GM12878 (cell line): ENCODE measurements at regions not wholly inside any gene's neighbourhood (a gene's known extent, or its start where the extent isn't known, plus 50 kb on each side); places are given as distances from the start of the nearest gene placed in this dataset.
A peak's percentile ranks its signal among the peaks of the same experiment; 100 is the strongest.

Source experiments
- ATAC-seq: fragments of 200-7000 bp; cut with Tn5 transposase; 3 replicates; pipeline ENCODE4 v1.9.1; 2020; ENCODE audit warnings: mild to moderate bottlenecking, moderate library complexity
- BruUV-seq: library from RNA; stranded (reverse); fragments of 400-500 nt; replicated peaks from 2 replicates; lab custom pipeline; 2021; lab: Mats Ljungman, UMichigan
- CTCF ChIA-PET: fragments of 300-600 bp; sonication (Branson Sonifier 250); formaldehyde crosslinking; extraction: SDS; loops from one replicate; lab custom pipeline; 2021; ENCODE audit warnings: inconsistent platforms; lab: Yijun Ruan, JAX
- POLR2A ChIA-PET: fragments of 350-600 bp; formaldehyde crosslinking; extraction: SDS; loops from one replicate; lab custom pipeline; 2021; ENCODE audit warnings: inconsistent platforms; lab: Charles Lee
- RAD21 ChIA-PET: fragments of 300-600 bp; sonication (Branson Sonifier 250); formaldehyde crosslinking; loops from one replicate; lab custom pipeline; 2023; ENCODE audit warnings: antibody characterized with exemption; ENCODE audit not compliant: unreplicated experiment; lab: Charles Lee
- SMC1A ChIA-PET: fragments of 300-600 bp; sonication (Branson Sonifier 250); formaldehyde crosslinking; loops from one replicate; lab custom pipeline; 2023; ENCODE audit not compliant: unreplicated experiment, uncharacterized antibody; lab: Charles Lee
- DNase-seq: peaks from one replicate; pipeline ENCODE4 v3.0.0-alpha.2; 2011; ENCODE audit warnings: low read depth, low spot score
- FAIRE-seq: peaks from 3 replicates; lab custom pipeline; 2011; peaks lifted over from hg19 to GRCh38; lab: Jason Lieb, UNC
- H2AFZ ChIP-seq: 2 replicates; pipeline ENCODE4 v1.6.0; 2011; ENCODE audit warnings: low read depth, low read length, control low read depth; ENCODE audit not compliant: control insufficient read depth
- H3K27ac ChIP-seq: 2 replicates; pipeline ENCODE4 v1.5.1; 2011; ENCODE audit warnings: control low read depth; ENCODE audit not compliant: control insufficient read depth, insufficient read depth
- H3K27me3 ChIP-seq, 2 experiments: replicated peaks in 1 of 2; 2 replicates each; pipeline versions ENCODE4 v1.6.0 to v1.6.1; 2011; ENCODE audit warnings: low read length in 1 of 2; ENCODE audit not compliant: control insufficient read depth in 2 of 2, insufficient read depth in 2 of 2
- H3K36me3 ChIP-seq, 2 experiments: 2 replicates each; pipeline ENCODE4 v1.5.1; 2011; ENCODE audit warnings: low read length in 1 of 2; ENCODE audit not compliant: control insufficient read depth in 2 of 2, insufficient read depth in 2 of 2
- H3K4me1 ChIP-seq: 2 replicates; pipeline ENCODE4 v1.6.1; 2011; ENCODE audit warnings: mild to moderate bottlenecking, low read length, moderate library complexity, mixed read lengths; ENCODE audit not compliant: control insufficient read depth, insufficient read depth
- H3K4me2 ChIP-seq: 2 replicates; pipeline ENCODE4 v1.6.0; 2011; ENCODE audit warnings: control low read depth; ENCODE audit not compliant: control insufficient read depth, insufficient read depth
- H3K4me3 ChIP-seq: fragments of 200-600 bp; sonication (generic); 2 replicates; pipeline ENCODE4 v1.5.1; 2016
- H3K79me2 ChIP-seq: 2 replicates; pipeline ENCODE4 v1.6.0; 2011; ENCODE audit warnings: low read length; ENCODE audit not compliant: control insufficient read depth, insufficient read depth
- H3K9ac ChIP-seq: 2 replicates; pipeline ENCODE4 v1.8.0; 2011; ENCODE audit warnings: low read length, control low read depth, mixed read lengths; ENCODE audit not compliant: control insufficient read depth, insufficient read depth
- H3K9me3 ChIP-seq: replicated peaks from 3 replicates; pipeline ENCODE4 v1.5.1; 2011; ENCODE audit warnings: mild to moderate bottlenecking, low read length; ENCODE audit not compliant: control insufficient read depth, insufficient read depth
- H4K20me1 ChIP-seq: 2 replicates; pipeline ENCODE4 v1.6.0; 2011; ENCODE audit not compliant: control insufficient read depth, insufficient read depth
- FOXK2 ChIP-seq: fragments of 450-650 bp; IDR thresholded peaks from 2 replicates; pipeline ENCODE4 v1.6.1; 2017; ENCODE audit warnings: mild to moderate bottlenecking, moderate library complexity
- NFYB ChIP-seq: IDR thresholded peaks from 2 replicates; pipeline ENCODE4 v1.6.1; 2011; ENCODE audit warnings: low read depth, mild to moderate bottlenecking, low read length, improper control_type of control experiment, moderate library complexity; ENCODE audit not compliant: insufficient read depth
- WGBS: methylation state at CpG from one replicate; pipeline ENCODE4 v1.1.6; 2016; ENCODE audit warnings: low lambda C conversion rate; ENCODE audit not compliant: insufficient replicate concordance, insufficient coverage; ENCODE audit errors: missing lambda C conversion rate; 5-methylcytosine and 5-hydroxymethylcytosine counted together
- in situ Hi-C: fragments of 300-500 bp; cut with MboI; formaldehyde crosslinking; loops from 9 replicates; pipeline ENCODE4 v1.14.3; 2018; ENCODE audit warnings: mixed read lengths
- intact Hi-C: fragments of 100-400 bp; cut with micrococcal nuclease; formaldehyde crosslinking; loops from one replicate; pipeline ENCODE4 v1.14.2; 2022; ENCODE audit not compliant: unreplicated experiment
- TF ChIP-seq, protein P1 (sequence below): IDR thresholded peaks from 2 replicates; pipeline ENCODE4 v1.6.1; 2012; ENCODE audit warnings: low read depth, low read length, improper control_type of control experiment
- TF ChIP-seq, protein P2 (sequence below): fragments of 450-650 bp; IDR thresholded peaks from 2 replicates; pipeline ENCODE4 v1.6.1; 2016; ENCODE audit warnings: mild to moderate bottlenecking, moderate library complexity, borderline replicate concordance
- TF ChIP-seq, protein P3 (sequence below): fragments of 450-650 bp; IDR thresholded peaks from 2 replicates; pipeline ENCODE4 v1.6.1; 2017; ENCODE audit warnings: mild to moderate bottlenecking

DNA sequence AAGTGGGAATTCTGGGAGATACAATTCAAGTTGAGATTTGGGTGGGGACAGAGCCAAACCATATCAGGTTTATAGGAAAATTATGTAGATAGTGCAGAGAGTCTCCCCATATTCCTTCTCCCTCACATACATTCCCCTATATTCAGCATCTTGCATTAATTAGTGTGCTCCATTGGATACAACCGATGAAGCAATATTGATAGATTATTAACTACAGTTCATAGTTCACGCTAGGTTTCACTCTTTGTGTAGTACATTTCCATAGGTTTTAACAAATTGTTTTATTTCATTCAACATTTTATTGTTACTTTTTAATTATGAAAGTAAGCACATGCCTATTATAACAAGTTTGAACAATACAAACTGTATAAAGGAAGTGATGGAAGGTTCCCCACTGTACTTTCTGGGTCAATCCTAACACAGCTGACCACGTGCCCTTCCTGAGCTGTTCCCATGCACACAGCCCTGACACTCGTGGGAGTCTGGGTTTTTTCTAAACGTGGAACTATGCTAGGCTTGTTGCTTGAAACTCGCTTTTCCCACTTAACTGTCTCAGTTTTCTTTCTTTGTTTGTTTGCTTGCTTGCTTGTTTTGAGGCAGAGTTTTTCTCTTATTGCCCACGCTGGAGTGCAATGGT, 116.8 kb upstream of the TMPRSS2 start (continued):
- TF ChIP-seq, protein P1, sequence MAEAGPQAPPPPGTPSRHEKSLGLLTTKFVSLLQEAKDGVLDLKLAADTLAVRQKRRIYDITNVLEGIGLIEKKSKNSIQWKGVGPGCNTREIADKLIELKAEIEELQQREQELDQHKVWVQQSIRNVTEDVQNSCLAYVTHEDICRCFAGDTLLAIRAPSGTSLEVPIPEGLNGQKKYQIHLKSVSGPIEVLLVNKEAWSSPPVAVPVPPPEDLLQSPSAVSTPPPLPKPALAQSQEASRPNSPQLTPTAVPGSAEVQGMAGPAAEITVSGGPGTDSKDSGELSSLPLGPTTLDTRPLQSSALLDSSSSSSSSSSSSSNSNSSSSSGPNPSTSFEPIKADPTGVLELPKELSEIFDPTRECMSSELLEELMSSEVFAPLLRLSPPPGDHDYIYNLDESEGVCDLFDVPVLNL = no peak
- no peak for TF ChIP-seq FOXK2

DNA sequence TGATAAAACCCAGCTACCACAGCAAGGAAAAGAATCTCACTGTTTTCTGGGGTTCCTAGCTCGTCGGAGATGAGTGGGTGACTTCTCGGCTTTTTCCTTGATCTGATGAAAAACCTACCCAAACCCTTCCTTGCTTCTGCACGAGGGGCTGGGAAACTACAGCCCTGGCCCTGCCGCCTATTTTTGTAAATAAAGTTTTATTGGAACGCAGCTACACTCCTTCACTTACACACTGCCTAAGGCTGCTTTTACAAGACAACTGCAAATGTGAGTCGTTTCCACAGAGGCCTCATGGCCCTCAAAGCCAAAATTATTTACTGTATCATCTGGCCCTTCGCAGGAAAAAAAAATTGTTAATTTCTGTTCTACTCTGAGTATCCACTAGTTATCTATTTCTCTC, 116.0 kb upstream of the TMPRSS2 start:
- SMC1A ChIA-PET = interaction anchor here (0.5 kb wide), 1 partner anchor 98 kb away, joined by 3 read pairs; no protein-coding TSS in a partner anchor
- H3K4me3 ChIP-seq = no peak overlapping the region
- intact Hi-C loops (no loop called here), in situ Hi-C loops (no loop called here)
- no peaks in the 10 kb centered on the region; a peak in 2 of 4 replicates for H3K27me3 ChIP-seq
- RAD21 ChIA-PET = no interaction called here
- WGBS = 31% methylated on average over 8 of the region's 8 CpGs
- no peak overlapping the region for H3K27ac ChIP-seq
- CTCF ChIA-PET = interaction anchor here (0.9 to 1.9 kb wide), 2 partner anchors 11 to 22 kb away, joined by 5 to 6 read pairs; no protein-coding TSS in a partner anchor
- H2AFZ ChIP-seq = no peak overlapping the region
- TF ChIP-seq, protein P2, sequence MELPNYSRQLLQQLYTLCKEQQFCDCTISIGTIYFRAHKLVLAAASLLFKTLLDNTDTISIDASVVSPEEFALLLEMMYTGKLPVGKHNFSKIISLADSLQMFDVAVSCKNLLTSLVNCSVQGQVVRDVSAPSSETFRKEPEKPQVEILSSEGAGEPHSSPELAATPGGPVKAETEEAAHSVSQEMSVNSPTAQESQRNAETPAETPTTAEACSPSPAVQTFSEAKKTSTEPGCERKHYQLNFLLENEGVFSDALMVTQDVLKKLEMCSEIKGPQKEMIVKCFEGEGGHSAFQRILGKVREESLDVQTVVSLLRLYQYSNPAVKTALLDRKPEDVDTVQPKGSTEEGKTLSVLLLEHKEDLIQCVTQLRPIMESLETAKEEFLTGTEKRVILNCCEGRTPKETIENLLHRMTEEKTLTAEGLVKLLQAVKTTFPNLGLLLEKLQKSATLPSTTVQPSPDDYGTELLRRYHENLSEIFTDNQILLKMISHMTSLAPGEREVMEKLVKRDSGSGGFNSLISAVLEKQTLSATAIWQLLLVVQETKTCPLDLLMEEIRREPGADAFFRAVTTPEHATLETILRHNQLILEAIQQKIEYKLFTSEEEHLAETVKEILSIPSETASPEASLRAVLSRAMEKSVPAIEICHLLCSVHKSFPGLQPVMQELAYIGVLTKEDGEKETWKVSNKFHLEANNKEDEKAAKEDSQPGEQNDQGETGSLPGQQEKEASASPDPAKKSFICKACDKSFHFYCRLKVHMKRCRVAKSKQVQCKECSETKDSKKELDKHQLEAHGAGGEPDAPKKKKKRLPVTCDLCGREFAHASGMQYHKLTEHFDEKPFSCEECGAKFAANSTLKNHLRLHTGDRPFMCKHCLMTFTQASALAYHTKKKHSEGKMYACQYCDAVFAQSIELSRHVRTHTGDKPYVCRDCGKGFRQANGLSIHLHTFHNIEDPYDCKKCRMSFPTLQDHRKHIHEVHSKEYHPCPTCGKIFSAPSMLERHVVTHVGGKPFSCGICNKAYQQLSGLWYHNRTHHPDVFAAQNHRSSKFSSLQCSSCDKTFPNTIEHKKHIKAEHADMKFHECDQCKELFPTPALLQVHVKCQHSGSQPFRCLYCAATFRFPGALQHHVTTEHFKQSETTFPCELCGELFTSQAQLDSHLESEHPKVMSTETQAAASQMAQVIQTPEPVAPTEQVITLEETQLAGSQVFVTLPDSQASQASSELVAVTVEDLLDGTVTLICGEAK = peak; percentile 23; the same call in 1 of the 2 replicates
- TF ChIP-seq, protein P3, sequence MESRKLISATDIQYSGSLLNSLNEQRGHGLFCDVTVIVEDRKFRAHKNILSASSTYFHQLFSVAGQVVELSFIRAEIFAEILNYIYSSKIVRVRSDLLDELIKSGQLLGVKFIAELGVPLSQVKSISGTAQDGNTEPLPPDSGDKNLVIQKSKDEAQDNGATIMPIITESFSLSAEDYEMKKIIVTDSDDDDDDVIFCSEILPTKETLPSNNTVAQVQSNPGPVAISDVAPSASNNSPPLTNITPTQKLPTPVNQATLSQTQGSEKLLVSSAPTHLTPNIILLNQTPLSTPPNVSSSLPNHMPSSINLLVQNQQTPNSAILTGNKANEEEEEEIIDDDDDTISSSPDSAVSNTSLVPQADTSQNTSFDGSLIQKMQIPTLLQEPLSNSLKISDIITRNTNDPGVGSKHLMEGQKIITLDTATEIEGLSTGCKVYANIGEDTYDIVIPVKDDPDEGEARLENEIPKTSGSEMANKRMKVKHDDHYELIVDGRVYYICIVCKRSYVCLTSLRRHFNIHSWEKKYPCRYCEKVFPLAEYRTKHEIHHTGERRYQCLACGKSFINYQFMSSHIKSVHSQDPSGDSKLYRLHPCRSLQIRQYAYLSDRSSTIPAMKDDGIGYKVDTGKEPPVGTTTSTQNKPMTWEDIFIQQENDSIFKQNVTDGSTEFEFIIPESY = no peak
- no peak for TF ChIP-seq NFYB
- TF ChIP-seq, all 136 proteins: peak for 1
- ATAC-seq = no peak
- FAIRE-seq = no peak
- Histone ChIP-seq H3K4me1 (no peaks in the 10 kb centered on the region; the same call in 1 of the 2 replicates), H3K4me2 (no peak overlapping the region), H4K20me1 (no peaks in the 10 kb centered on the region), H3K9me3 (no peaks in the 10 kb centered on the region; the same call in 2 of the 3 replicates), H3K79me2 (no peaks in the 10 kb centered on the region), H3K36me3 (no peaks in the 10 kb centered on the region), H3K9ac (no peak overlapping the region)
- BruUV-seq = no TSS peak
- POLR2A ChIA-PET = no interaction called here
- no peak for DNase-seq
